OCI-LY1 (cell line): ENCODE measurements at regions not wholly inside any gene's neighbourhood (a gene's known extent, or its start where the extent isn't known, plus 50 kb on each side); places are given as distances from the start of the nearest gene placed in this dataset.

Experiments
- H2AFZ ChIP-seq: fragments of 200-600 bp; sonication (generic), shearing (Covaris generic); 2 replicates; pipeline ENCODE4 v1.6.0; 2014; ENCODE audit warnings: antibody characterized with exemption, mild to moderate bottlenecking, low read length
- H3F3A ChIP-seq: fragments of 200-600 bp; sonication (generic), shearing (Covaris generic); 2 replicates; pipeline ENCODE4 v1.6.0; 2014; ENCODE audit warnings: mild to moderate bottlenecking, antibody characterized with exemption, low read length, moderate library complexity; ENCODE audit not compliant: insufficient read depth
- H3K27ac ChIP-seq: fragments of 200-600 bp; sonication (generic); 2 replicates; pipeline ENCODE4 v1.5.1; 2014; ENCODE audit warnings: low read length, mixed run types, mild to moderate bottlenecking, low read depth; ENCODE audit not compliant: poor library complexity, severe bottlenecking
- H3K27me3 ChIP-seq: fragments of 200-600 bp; sonication (generic); 2 replicates; pipeline ENCODE4 v1.6.0; 2014; ENCODE audit warnings: antibody characterized with exemption, mild to moderate bottlenecking, low read length, moderate library complexity; ENCODE audit not compliant: insufficient read depth
- H3K36me3 ChIP-seq: fragments of 200-600 bp; sonication (generic); 2 replicates; pipeline ENCODE4 v1.6.1; 2014; ENCODE audit warnings: mild to moderate bottlenecking, antibody characterized with exemption, low read length, moderate library complexity, mixed read lengths; ENCODE audit not compliant: insufficient read depth
- H3K4me1 ChIP-seq: fragments of 200-600 bp; sonication (generic); 2 replicates; pipeline ENCODE4 v1.5.1; 2014; ENCODE audit warnings: mild to moderate bottlenecking, low read length, moderate library complexity; ENCODE audit not compliant: insufficient read depth, severe bottlenecking
- H3K4me2 ChIP-seq: fragments of 200-600 bp; sonication (generic), shearing (Covaris generic); 2 replicates; pipeline ENCODE4 v1.6.1; 2014; ENCODE audit warnings: low read length
- H3K4me3 ChIP-seq: fragments of 200-600 bp; sonication (generic); 2 replicates; pipeline ENCODE4 v1.5.1; 2014; ENCODE audit warnings: low read length, low read depth, mild to moderate bottlenecking, mixed read lengths; ENCODE audit not compliant: poor library complexity, severe bottlenecking
- H3K79me2 ChIP-seq: fragments of 200-600 bp; shearing (Covaris generic); 2 replicates; pipeline ENCODE4 v1.6.1; 2016; ENCODE audit warnings: mixed run types, low read length, mixed read lengths; ENCODE audit not compliant: insufficient read depth
- H3K9ac ChIP-seq: fragments of 200-600 bp; sonication (generic), shearing (Covaris generic); 2 replicates; pipeline ENCODE4 v1.6.1; 2014; ENCODE audit warnings: mild to moderate bottlenecking, low read length, mixed read lengths
- H3K9me2 ChIP-seq: fragments of 200-600 bp; sonication (generic), shearing (Covaris generic); 2 replicates; pipeline ENCODE4 v1.6.1; 2014; ENCODE audit warnings: low read depth, mild to moderate bottlenecking, low read length, mixed read lengths
- H3K9me3 ChIP-seq: fragments of 200-600 bp; shearing (Covaris generic); 2 replicates; pipeline ENCODE4 v1.6.1; 2014; ENCODE audit warnings: low read length, mixed read lengths
- H4K20me1 ChIP-seq: fragments of 200-600 bp; sonication (generic), shearing (Covaris generic); 2 replicates; pipeline ENCODE4 v1.6.0; 2016; ENCODE audit warnings: mild to moderate bottlenecking, low read length; ENCODE audit not compliant: insufficient read depth
- CTCF ChIP-seq: fragments of 200-600 bp; sonication (generic), shearing (Covaris generic); IDR thresholded peaks from 2 replicates; pipeline ENCODE4 v1.5.1; 2017; ENCODE audit warnings: mild to moderate bottlenecking, antibody characterized with exemption, low read length, moderate library complexity, mixed read lengths
- EZH2 ChIP-seq: fragments of 200-600 bp; sonication (generic), shearing (Covaris generic); IDR thresholded peaks from 2 replicates; pipeline ENCODE4 v1.8.0; 2017; ENCODE audit warnings: borderline replicate concordance, mixed run types, mild to moderate bottlenecking, antibody characterized with exemption, low read length, moderate library complexity, mixed read lengths

- Histone ChIP-seq H3K4me2 (no peak overlapping the region), H4K20me1 (no peaks in the 10 kb centered on the region), H3F3A (no peaks in the 10 kb centered on the region), H3K36me3 (no peaks in the 10 kb centered on the region), H3K9me3 (no peaks in the 10 kb centered on the region), H3K27ac (no peak overlapping the region), H3K27me3 (no peaks in the 10 kb centered on the region), H3K9me2 (no peaks in the 10 kb centered on the region), H3K4me1 (no peaks in the 10 kb centered on the region), H3K9ac (no peak overlapping the region), H3K4me3 (no peak overlapping the region), H3K79me2 (no peaks in the 10 kb centered on the region), H2AFZ (no peak overlapping the region)
- TF ChIP-seq CTCF (no peak), EZH2 (no peak)
Measured at GRCh38 chr3:30313840-30314239, 292.6 kb upstream of the TGFBR2 start.

GRCh38 chr3:30314757-30315325 is 291.6 kb upstream of the TGFBR2 start:
- no peaks in the 10 kb centered on the region for H4K20me1 ChIP-seq
- no peak overlapping the region for H3K9ac ChIP-seq
- H3K27me3 ChIP-seq = no peaks in the 10 kb centered on the region
- TF ChIP-seq EZH2 (no peak), CTCF (no peak)
- no peak overlapping the region for H3K4me2 ChIP-seq
- no peak overlapping the region for H3K27ac ChIP-seq
- H3K36me3 ChIP-seq = no peaks in the 10 kb centered on the region
- no peak overlapping the region for H2AFZ ChIP-seq
- no peaks in the 10 kb centered on the region for H3K79me2 ChIP-seq
- H3K4me3 ChIP-seq = no peak overlapping the region
- H3K4me1 ChIP-seq = no peaks in the 10 kb centered on the region
- no peaks in the 10 kb centered on the region for H3K9me3 ChIP-seq
- H3K9me2 ChIP-seq = no peaks in the 10 kb centered on the region
- no peaks in the 10 kb centered on the region for H3F3A ChIP-seq

GRCh38 chr3:30315447-30315846 is 291.0 kb upstream of the TGFBR2 start:
- Histone ChIP-seq H2AFZ (no peak overlapping the region), H3K4me3 (no peak overlapping the region), H4K20me1 (no peaks in the 10 kb centered on the region), H3K9ac (no peak overlapping the region), H3K27me3 (no peaks in the 10 kb centered on the region), H3K79me2 (no peaks in the 10 kb centered on the region), H3K4me1 (no peaks in the 10 kb centered on the region), H3K27ac (no peak overlapping the region), H3K9me3 (no peaks in the 10 kb centered on the region), H3K4me2 (no peak overlapping the region), H3F3A (no peaks in the 10 kb centered on the region), H3K36me3 (no peaks in the 10 kb centered on the region), H3K9me2 (no peaks in the 10 kb centered on the region)
- no peak for TF ChIP-seq EZH2
- no peak for TF ChIP-seq CTCF
